ENCODE measurements at regions not wholly inside any gene's neighbourhood (a gene's known extent, or its start where the extent isn't known, plus 50 kb on each side); places are given as distances from the start of the nearest gene placed in this dataset.
"Not testable (repeated sequence)": the region's sequence is repeated elsewhere in the genome, so short reads cannot be mapped to it uniquely, and the experiment has no call there.

- no peak overlapping the region for H3K4me3 Mint-ChIP-seq
- no peaks in the 10 kb centered on the region for H3K9me3 Mint-ChIP-seq
- no peak overlapping the region for H3K27ac Mint-ChIP-seq
- no peaks in the 10 kb centered on the region for H3K4me1 Mint-ChIP-seq
- no peaks in the 10 kb centered on the region for H3K36me3 Mint-ChIP-seq (ENCODE audit: low read depth)
- TF ChIP-seq, protein P1, sequence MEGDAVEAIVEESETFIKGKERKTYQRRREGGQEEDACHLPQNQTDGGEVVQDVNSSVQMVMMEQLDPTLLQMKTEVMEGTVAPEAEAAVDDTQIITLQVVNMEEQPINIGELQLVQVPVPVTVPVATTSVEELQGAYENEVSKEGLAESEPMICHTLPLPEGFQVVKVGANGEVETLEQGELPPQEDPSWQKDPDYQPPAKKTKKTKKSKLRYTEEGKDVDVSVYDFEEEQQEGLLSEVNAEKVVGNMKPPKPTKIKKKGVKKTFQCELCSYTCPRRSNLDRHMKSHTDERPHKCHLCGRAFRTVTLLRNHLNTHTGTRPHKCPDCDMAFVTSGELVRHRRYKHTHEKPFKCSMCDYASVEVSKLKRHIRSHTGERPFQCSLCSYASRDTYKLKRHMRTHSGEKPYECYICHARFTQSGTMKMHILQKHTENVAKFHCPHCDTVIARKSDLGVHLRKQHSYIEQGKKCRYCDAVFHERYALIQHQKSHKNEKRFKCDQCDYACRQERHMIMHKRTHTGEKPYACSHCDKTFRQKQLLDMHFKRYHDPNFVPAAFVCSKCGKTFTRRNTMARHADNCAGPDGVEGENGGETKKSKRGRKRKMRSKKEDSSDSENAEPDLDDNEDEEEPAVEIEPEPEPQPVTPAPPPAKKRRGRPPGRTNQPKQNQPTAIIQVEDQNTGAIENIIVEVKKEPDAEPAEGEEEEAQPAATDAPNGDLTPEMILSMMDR (IDR thresholded peaks at IDR 0.05; ENCODE audit: unreplicated experiment in 3 of 3) = no peak
- no peaks in the 10 kb centered on the region for H3K27me3 Mint-ChIP-seq (ENCODE audit: low read depth)
These were observed 237.4 kb upstream of the TOM1L1 start for GRCh38 chr17:54662978-54663876.

DNA sequence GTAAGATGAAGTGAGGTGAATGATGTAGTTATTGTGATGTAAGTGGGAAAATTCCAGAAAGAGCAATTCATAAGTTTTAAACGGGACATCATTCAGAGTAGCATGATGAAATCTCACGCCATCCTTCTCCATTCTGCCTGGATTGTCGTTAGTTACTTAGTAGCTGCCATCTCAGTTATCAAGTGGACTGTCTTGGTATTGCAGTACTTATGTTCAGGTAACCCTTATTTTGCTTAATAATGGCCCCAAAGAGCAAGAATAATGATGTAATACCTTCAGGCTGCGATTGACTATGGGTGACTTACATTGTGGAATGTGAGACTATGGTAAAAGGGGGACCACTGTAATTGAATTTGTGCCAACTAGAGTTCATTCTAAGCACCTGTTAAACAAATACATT is 234.1 kb upstream of the TOM1L1 start:
- Mint-ChIP-seq H3K4me3 (no peak overlapping the region), H3K4me1 (no peaks in the 10 kb centered on the region), H3K36me3 (ENCODE audit: low read depth) (no peaks in the 10 kb centered on the region), H3K9me3 (no peaks in the 10 kb centered on the region), H3K27ac (no peak overlapping the region), H3K27me3 (ENCODE audit: low read depth) (no peaks in the 10 kb centered on the region)
- TF ChIP-seq, protein P1 (IDR thresholded peaks at IDR 0.05; ENCODE audit: unreplicated experiment in 3 of 3) = no peak

- no peak overlapping the region for H3K27ac Mint-ChIP-seq
- H3K36me3 Mint-ChIP-seq (ENCODE audit: low read depth) = no peaks in the 10 kb centered on the region
- TF ChIP-seq, protein P1 (IDR thresholded peaks at IDR 0.05; ENCODE audit: unreplicated experiment in 3 of 3) = no peak
- H3K27me3 Mint-ChIP-seq (ENCODE audit: low read depth) = peaks cover 3% of the 10 kb centered on the region
- no peaks in the 10 kb centered on the region for H3K9me3 Mint-ChIP-seq
- peaks cover 17% of the 10 kb centered on the region for H3K4me1 Mint-ChIP-seq
- H3K4me3 Mint-ChIP-seq = no peak overlapping the region
These were observed 222.5 kb upstream of the TOM1L1 start for GRCh38 chr17:54678158-54678557.

DNA sequence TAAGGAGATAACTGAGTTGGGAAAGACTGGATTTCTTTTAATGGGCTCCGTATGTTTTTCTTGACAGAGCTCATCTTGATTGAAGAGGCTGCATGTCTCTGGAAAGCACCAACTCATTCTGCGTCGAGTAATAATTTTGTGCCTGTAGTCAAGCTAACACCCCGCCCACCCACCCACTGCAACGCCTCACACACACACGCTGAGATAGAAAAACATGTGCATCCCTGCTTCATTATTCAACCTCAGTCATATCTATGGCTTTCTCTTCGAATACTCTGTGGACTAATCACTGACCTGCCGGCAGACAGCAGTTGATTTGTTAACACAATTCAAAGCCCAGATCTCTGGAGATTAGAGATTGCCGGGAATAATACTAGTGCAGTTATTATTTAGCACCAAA is 220.2 kb upstream of the TOM1L1 start:
- Mint-ChIP-seq H3K4me3 (no peak overlapping the region), H3K36me3 (ENCODE audit: low read depth) (no peaks in the 10 kb centered on the region), H3K27ac (no peak overlapping the region), H3K9me3 (no peaks in the 10 kb centered on the region), H3K4me1 (peaks cover 17% of the 10 kb centered on the region), H3K27me3 (ENCODE audit: low read depth) (no peaks in the 10 kb centered on the region)
- TF ChIP-seq, protein P1 (IDR thresholded peaks at IDR 0.05; ENCODE audit: unreplicated experiment in 3 of 3) = no peak

GRCh38 chr17:54694287-54694887 is 206.3 kb upstream of the TOM1L1 start:
- H3K4me1 Mint-ChIP-seq = no peaks in the 10 kb centered on the region
- no peaks in the 10 kb centered on the region for H3K27me3 Mint-ChIP-seq (ENCODE audit: low read depth)
- H3K4me3 Mint-ChIP-seq = no peak overlapping the region
- H3K36me3 Mint-ChIP-seq (ENCODE audit: low read depth) = no peaks in the 10 kb centered on the region
- TF ChIP-seq, protein P1 (IDR thresholded peaks at IDR 0.05; ENCODE audit: unreplicated experiment in 3 of 3) = no peak
- peaks cover 4% of the 10 kb centered on the region for H3K9me3 Mint-ChIP-seq
- H3K27ac Mint-ChIP-seq = no peak overlapping the region

- not testable (repeated sequence) for H3K27me3 Mint-ChIP-seq (ENCODE audit: low read depth); H3K4me1 Mint-ChIP-seq; H3K36me3 Mint-ChIP-seq (ENCODE audit: low read depth); H3K4me3 Mint-ChIP-seq; H3K9me3 Mint-ChIP-seq; H3K27ac Mint-ChIP-seq
These were observed 187.9 kb upstream of the TOM1L1 start for GRCh38 chr17:54712798-54713197.
